Erythroblast (primary cell): ENCODE measurements at regions not wholly inside any gene's neighbourhood (a gene's known extent, or its start where the extent isn't known, plus 50 kb on each side); places are given as distances from the start of the nearest gene placed in this dataset.

ENCODE experiments used
- GATA1 ChIP-seq: IDR thresholded peaks from 2 replicates; pipeline ENCODE4 v1.6.1; 2011; ENCODE audit warnings: low read depth, mild to moderate bottlenecking, control low read depth, low read length, moderate library complexity
- POLR2A ChIP-seq: IDR thresholded peaks from 2 replicates; pipeline ENCODE4 v1.6.1; 2011; ENCODE audit warnings: mild to moderate bottlenecking, low read length

GRCh38 chr5:67971971-67972821, 243.4 kb upstream of the PIK3R1 start:
- no peak for TF ChIP-seq POLR2A
- no peak for TF ChIP-seq GATA1
